ENCODE measurements at regions not wholly inside any gene's neighbourhood (a gene's known extent, or its start where the extent isn't known, plus 50 kb on each side); places are given as distances from the start of the nearest gene placed in this dataset.

DNA sequence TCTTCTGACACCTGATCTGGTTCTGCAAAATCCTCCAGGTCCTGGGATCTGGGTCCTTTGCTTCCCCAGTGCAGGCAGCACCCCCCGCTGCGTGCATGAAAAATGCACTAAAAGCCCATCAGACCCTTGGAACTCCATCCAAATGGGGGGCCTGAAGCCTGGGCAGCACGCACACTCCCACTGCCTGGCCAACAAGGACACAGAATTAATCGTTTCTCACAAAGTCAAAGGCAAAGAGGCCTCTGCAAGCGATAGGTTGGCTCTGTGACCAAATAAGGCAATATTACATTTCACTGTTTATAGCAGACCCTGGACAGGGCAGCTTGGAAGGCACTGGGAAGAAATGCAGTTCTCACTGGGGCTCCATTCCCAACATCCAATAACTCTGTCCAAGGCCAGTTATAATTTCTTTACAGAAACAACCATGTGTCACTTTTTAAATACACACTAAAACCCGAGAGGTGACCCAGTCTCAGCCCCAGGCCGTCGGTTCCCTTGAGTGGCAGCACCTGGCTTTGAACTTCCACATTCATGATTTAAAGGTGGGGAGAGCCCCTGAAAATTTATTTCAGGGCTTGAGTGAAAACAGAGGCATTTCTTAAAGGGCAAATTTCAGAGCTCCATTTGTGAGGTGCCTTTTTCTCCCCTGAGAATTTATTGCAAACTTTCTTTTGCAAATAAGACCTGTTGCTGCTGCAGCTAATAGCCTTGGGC, 114.4 kb upstream of the ANO1 start:
- Histone ChIP-seq H3K4me1 (ENCODE audit: insufficient read depth, low read length) (no peaks in the 10 kb centered on the region), H3K4me3 (ENCODE audit: low read depth in 1 of 2, low read length in 2 of 2) (no peak overlapping the region), H3K36me3 (ENCODE audit: insufficient read depth, low read length) (no peaks in the 10 kb centered on the region), H4K20me1 (ENCODE audit: insufficient read depth, low read length) (no peaks in the 10 kb centered on the region; the same call in 1 of the 2 replicates), H3K27me3 (ENCODE audit: insufficient read depth, low read length, poor library complexity) (no peaks in the 10 kb centered on the region), H3K9me3 (ENCODE audit: insufficient read depth, low read length, severe bottlenecking) (no peaks in the 10 kb centered on the region), H2AFZ (ENCODE audit: low read depth, low read length) (no peak overlapping the region), H3K9ac (ENCODE audit: low read depth, low read length) (no peak overlapping the region), H3K27ac (ENCODE audit: low read length) (no peak overlapping the region), H3K4me2 (ENCODE audit: insufficient read depth, low read length) (no peak overlapping the region), H3K79me2 (ENCODE audit: insufficient read depth, low read length) (no peaks in the 10 kb centered on the region)
- DNase-seq: no peak
- TF ChIP-seq EZH2 (IDR thresholded peaks at IDR 0.05; ENCODE audit: borderline replicate concordance, low read depth, low read length, severe bottlenecking): no peak
- TF ChIP-seq, protein P1, sequence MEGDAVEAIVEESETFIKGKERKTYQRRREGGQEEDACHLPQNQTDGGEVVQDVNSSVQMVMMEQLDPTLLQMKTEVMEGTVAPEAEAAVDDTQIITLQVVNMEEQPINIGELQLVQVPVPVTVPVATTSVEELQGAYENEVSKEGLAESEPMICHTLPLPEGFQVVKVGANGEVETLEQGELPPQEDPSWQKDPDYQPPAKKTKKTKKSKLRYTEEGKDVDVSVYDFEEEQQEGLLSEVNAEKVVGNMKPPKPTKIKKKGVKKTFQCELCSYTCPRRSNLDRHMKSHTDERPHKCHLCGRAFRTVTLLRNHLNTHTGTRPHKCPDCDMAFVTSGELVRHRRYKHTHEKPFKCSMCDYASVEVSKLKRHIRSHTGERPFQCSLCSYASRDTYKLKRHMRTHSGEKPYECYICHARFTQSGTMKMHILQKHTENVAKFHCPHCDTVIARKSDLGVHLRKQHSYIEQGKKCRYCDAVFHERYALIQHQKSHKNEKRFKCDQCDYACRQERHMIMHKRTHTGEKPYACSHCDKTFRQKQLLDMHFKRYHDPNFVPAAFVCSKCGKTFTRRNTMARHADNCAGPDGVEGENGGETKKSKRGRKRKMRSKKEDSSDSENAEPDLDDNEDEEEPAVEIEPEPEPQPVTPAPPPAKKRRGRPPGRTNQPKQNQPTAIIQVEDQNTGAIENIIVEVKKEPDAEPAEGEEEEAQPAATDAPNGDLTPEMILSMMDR (IDR thresholded peaks at IDR 0.05; ENCODE audit: borderline replicate concordance, extremely low read depth, low read length, poor library complexity, severe bottlenecking): no peak
- ATAC-seq (ENCODE audit: insufficient read depth, low read depth): no peak

DNA sequence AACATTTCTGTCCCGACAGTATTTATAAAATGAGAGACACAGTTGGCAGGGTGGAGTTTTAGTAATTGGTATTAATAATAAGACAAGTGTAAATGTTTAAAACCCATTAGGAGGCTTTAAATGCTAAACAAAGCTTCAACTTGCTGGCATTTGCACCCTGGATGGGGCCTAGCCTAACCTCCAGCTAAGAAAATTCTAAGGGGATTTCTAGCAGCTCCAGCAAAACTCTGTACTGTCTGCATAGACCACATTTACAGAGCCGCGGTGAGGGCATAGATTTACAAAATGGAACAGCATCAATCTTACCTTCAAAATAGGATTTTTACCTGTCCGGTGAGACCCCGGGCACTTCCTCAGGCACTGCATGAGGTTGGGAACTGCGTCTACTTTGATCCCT, 113.9 kb upstream of the ANO1 start:
- no peaks in the 10 kb centered on the region; the same call in 1 of the 2 replicates for H4K20me1 ChIP-seq (ENCODE audit: insufficient read depth, low read length)
- no peaks in the 10 kb centered on the region for H3K36me3 ChIP-seq (ENCODE audit: insufficient read depth, low read length)
- H3K79me2 ChIP-seq (ENCODE audit: insufficient read depth, low read length): no peaks in the 10 kb centered on the region
- no peaks in the 10 kb centered on the region for H3K27me3 ChIP-seq (ENCODE audit: insufficient read depth, low read length, poor library complexity)
- H3K9me3 ChIP-seq (ENCODE audit: insufficient read depth, low read length, severe bottlenecking): no peaks in the 10 kb centered on the region
- TF ChIP-seq, protein P1 (IDR thresholded peaks at IDR 0.05; ENCODE audit: borderline replicate concordance, extremely low read depth, low read length, poor library complexity, severe bottlenecking): no peak
- no peak for TF ChIP-seq EZH2 (IDR thresholded peaks at IDR 0.05; ENCODE audit: borderline replicate concordance, low read depth, low read length, severe bottlenecking)
- no peak overlapping the region for H2AFZ ChIP-seq (ENCODE audit: low read depth, low read length)
- DNase-seq: no peak
- no peak overlapping the region for H3K9ac ChIP-seq (ENCODE audit: low read depth, low read length)
- no peak for ATAC-seq (ENCODE audit: insufficient read depth, low read depth)
- no peak overlapping the region for H3K27ac ChIP-seq (ENCODE audit: low read length)
- no peak overlapping the region for H3K4me2 ChIP-seq (ENCODE audit: insufficient read depth, low read length)
- no peak overlapping the region for H3K4me3 ChIP-seq (ENCODE audit: low read depth in 1 of 2, low read length in 2 of 2)
- H3K4me1 ChIP-seq (ENCODE audit: insufficient read depth, low read length): no peaks in the 10 kb centered on the region

DNA sequence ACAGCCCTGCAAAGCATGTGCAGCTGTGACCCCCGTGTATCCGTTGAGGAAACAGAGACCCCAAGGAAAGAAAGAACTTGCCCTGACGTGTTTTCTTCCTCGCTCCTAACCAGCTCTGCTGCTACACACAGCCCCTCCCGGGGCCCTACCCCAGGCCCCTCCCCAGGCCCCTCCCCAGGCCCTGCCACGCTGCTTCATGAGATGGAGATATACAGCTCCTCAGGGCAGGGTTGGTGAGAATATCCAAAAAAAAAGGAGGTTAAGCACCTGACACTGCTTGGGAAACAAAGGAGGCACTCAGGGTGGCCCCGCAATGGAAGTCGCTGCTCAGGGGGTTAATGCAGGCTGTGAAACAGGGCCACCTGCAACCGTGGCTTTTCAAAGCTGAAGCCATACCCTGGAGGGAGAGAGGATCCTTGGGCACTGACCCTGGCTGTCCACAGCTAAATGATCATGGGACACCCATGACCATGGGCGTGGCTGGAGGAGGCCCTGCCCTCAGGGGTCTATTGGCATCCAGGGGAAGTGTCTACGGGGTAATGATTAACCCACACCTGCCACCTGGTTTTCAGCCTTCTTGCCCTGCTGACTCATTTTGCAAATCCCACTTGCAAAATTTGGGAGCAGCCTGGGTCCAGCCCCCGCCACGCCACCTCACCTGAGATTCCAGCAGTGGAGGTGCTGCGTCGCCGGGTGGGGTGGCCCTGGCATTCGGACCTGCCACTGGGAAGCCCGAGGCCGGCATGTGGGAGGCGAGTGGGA, 112.1 kb upstream of the ANO1 start:
- H3K9ac ChIP-seq (ENCODE audit: low read depth, low read length): no peak overlapping the region
- no peak overlapping the region for H3K4me2 ChIP-seq (ENCODE audit: insufficient read depth, low read length)
- no peaks in the 10 kb centered on the region for H3K79me2 ChIP-seq (ENCODE audit: insufficient read depth, low read length)
- TF ChIP-seq, protein P1 (IDR thresholded peaks at IDR 0.05; ENCODE audit: borderline replicate concordance, extremely low read depth, low read length, poor library complexity, severe bottlenecking): no peak
- H4K20me1 ChIP-seq (ENCODE audit: insufficient read depth, low read length): no peaks in the 10 kb centered on the region; the same call in 1 of the 2 replicates
- peaks cover 7% of the 10 kb centered on the region for H3K4me1 ChIP-seq (ENCODE audit: insufficient read depth, low read length)
- no peak for DNase-seq
- no peaks in the 10 kb centered on the region for H3K27me3 ChIP-seq (ENCODE audit: insufficient read depth, low read length, poor library complexity)
- no peaks in the 10 kb centered on the region for H3K9me3 ChIP-seq (ENCODE audit: insufficient read depth, low read length, severe bottlenecking)
- ATAC-seq (ENCODE audit: insufficient read depth, low read depth): no peak
- no peak overlapping the region for H2AFZ ChIP-seq (ENCODE audit: low read depth, low read length)
- H3K36me3 ChIP-seq (ENCODE audit: insufficient read depth, low read length): no peaks in the 10 kb centered on the region
- no peak overlapping the region for H3K4me3 ChIP-seq (ENCODE audit: low read depth in 1 of 2, low read length in 2 of 2)
- H3K27ac ChIP-seq (ENCODE audit: low read length): no peak overlapping the region

All from DND-41 (cell line).